Lung (tissue), 11 donors: ENCODE measurements at regions not wholly inside any gene's neighbourhood (a gene's known extent, or its start where the extent isn't known, plus 50 kb on each side); places are given as distances from the start of the nearest gene placed in this dataset.

Experiments
- ATAC-seq: fragments of 200-7000 bp; cut with Tn5 transposase; one replicate; pipeline ENCODE4 v1.9.1; 2020; ENCODE audit warnings: moderate number of reproducible peaks; ENCODE audit not compliant: insufficient read depth, low FRiP score
- DNase-seq, 3 donors: peaks; one replicate each; pipeline ENCODE4 v3.0.0-alpha.2; 2013 to 2017
- H3K27ac ChIP-seq, 2 donors: one replicate each; pipeline ENCODE4 v1.5.1; 2013; ENCODE audit warnings: mild to moderate bottlenecking in 2 of 2, moderate library complexity in 2 of 2, control low read depth in 1 of 2, inconsistent platforms in 1 of 2, low read depth in 1 of 2, low read length in 1 of 2
- H3K27me3 ChIP-seq, 3 donors: one replicate each; pipeline ENCODE4 v1.5.1; 2013; ENCODE audit warnings: low read length in 2 of 3; ENCODE audit not compliant: control insufficient read depth in 3 of 3, insufficient read depth in 3 of 3
- H3K36me3 ChIP-seq, 4 donors: one replicate each; pipeline ENCODE4 v1.5.1; 2013; ENCODE audit warnings: low read length in 4 of 4, mild to moderate bottlenecking in 1 of 4, moderate library complexity in 1 of 4; ENCODE audit not compliant: control insufficient read depth in 4 of 4, insufficient read depth in 4 of 4
- H3K4me1 ChIP-seq, 5 donors: one replicate each; pipeline ENCODE4 v1.5.1; 2013; ENCODE audit warnings: low read length in 5 of 5, mild to moderate bottlenecking in 2 of 5, moderate library complexity in 1 of 5; ENCODE audit not compliant: control insufficient read depth in 5 of 5, insufficient read depth in 5 of 5
- H3K4me3 ChIP-seq: one replicate; pipeline ENCODE4 v1.5.1; 2013; ENCODE audit warnings: mild to moderate bottlenecking, control low read depth, moderate library complexity
- H3K9ac ChIP-seq, 2 donors: one replicate each; pipeline ENCODE4 v1.5.1; 2013; ENCODE audit warnings: low read length in 2 of 2, control low read depth in 1 of 2; ENCODE audit not compliant: insufficient read depth in 1 of 2
- H3K9me3 ChIP-seq, 4 donors: one replicate each; pipeline ENCODE4 v1.5.1; 2013; ENCODE audit warnings: low read length in 3 of 4, mild to moderate bottlenecking in 1 of 4, moderate library complexity in 1 of 4; ENCODE audit not compliant: control insufficient read depth in 4 of 4, insufficient read depth in 3 of 4
- WGBS, 2 donors: extraction: QIAGEN DNeasy Blood & Tissue Kit; methylation state at CpG; one replicate each; pipeline ENCODE4 v1.1.7; 2013; 5-methylcytosine and 5-hydroxymethylcytosine counted together
- TF ChIP-seq, protein P1 (sequence below): IDR thresholded peaks from 2 replicates; pipeline ENCODE4 v1.5.1; 2012; ENCODE audit warnings: mild to moderate bottlenecking; ENCODE audit errors: control extremely low read depth, extremely low read depth
- donor health status: control.
- donor health status: control.
- donor health status: Bipolar disorder and iron deficiency.
- donor health status: healthy.
- donor health status: DM: yes; HTN: yes; CAD: no.

GRCh38 chr7:54245020-54245419, 297.2 kb upstream of the VSTM2A start:
- no peaks in the 10 kb centered on the region for H3K36me3 ChIP-seq
- no peak for ATAC-seq
- TF ChIP-seq, protein P1, sequence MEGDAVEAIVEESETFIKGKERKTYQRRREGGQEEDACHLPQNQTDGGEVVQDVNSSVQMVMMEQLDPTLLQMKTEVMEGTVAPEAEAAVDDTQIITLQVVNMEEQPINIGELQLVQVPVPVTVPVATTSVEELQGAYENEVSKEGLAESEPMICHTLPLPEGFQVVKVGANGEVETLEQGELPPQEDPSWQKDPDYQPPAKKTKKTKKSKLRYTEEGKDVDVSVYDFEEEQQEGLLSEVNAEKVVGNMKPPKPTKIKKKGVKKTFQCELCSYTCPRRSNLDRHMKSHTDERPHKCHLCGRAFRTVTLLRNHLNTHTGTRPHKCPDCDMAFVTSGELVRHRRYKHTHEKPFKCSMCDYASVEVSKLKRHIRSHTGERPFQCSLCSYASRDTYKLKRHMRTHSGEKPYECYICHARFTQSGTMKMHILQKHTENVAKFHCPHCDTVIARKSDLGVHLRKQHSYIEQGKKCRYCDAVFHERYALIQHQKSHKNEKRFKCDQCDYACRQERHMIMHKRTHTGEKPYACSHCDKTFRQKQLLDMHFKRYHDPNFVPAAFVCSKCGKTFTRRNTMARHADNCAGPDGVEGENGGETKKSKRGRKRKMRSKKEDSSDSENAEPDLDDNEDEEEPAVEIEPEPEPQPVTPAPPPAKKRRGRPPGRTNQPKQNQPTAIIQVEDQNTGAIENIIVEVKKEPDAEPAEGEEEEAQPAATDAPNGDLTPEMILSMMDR = no peak
- H3K4me1 ChIP-seq = no peaks in the 10 kb centered on the region
- no peak overlapping the region for H3K27ac ChIP-seq
- H3K9me3 ChIP-seq = no peaks in the 10 kb centered on the region
- 77 to 78% methylated on average over 1 of the region's 1 CpG for WGBS, 2 donors
- no peak overlapping the region for H3K9ac ChIP-seq
- no peak for DNase-seq
- no peaks in the 10 kb centered on the region for H3K27me3 ChIP-seq
- H3K4me3 ChIP-seq = no peak overlapping the region

DNA sequence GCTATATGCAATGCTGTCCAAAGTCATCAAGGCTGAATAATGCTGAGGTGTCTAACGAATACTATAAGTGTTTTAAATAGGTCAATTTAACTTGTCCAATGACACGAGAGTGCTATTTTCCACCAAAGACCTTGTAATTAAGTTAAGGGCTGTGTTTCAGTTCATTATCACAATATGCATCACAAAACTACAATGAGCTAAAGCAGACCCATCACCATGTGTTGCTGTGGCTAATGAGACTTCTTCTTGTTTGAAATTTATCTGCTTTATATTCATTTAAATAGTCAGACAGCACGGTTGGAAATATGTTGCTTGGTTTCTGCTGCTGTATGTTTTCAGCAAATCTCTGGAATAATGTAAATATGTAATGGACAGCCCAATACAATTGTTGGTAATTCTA, 292.5 kb upstream of the VSTM2A start:
- ATAC-seq (no peak), DNase-seq (no peak)
- Histone ChIP-seq H3K9me3 (no peaks in the 10 kb centered on the region), H3K4me1 (no peaks in the 10 kb centered on the region), H3K27ac (no peak overlapping the region), H3K27me3 (no peaks in the 10 kb centered on the region), H3K36me3 (no peaks in the 10 kb centered on the region), H3K9ac (no peak overlapping the region), H3K4me3 (no peak overlapping the region)
- TF ChIP-seq, protein P1 = no peak
- WGBS, 2 donors = 78 to 84% methylated on average over 3 of the region's 3 CpGs

DNA sequence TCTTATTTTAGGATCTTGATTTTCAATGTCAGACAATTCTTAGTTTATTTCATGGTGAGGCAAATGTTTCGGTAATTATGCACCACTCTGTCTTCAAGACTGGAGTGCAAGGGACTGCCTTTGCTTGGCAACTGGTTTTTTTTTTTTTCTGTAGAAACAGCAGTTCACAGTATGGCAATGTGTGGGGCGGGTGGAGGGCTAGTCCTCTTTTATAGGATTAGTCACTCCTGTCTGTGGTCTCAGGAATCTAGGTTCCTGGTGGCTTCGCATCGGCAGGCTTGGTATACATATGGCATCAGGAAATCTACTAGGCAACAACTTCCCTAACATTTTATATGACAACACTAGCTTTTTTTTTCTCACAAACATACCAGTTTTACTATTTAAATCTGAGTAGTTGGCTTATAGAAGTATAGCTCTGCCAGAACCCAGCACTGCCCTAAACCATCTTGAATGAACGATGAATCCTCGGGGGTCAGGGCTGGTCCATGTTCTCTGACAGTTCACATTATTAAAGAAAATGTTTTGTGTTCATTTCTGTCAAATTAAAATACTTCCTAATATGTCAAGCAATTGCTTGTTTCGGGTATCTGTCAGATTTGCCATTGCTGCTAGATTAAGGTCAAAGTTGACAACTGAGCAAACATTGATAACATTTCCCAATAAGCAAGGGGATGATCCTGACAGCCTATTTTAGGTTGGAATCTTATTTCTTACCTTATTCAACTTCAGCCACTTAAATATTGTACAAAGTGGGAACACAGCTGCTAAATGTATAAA, 289.7 kb upstream of the VSTM2A start:
- no peak for DNase-seq
- no peak for ATAC-seq
- TF ChIP-seq, protein P1 = no peak
- Histone ChIP-seq H3K4me1 (no peaks in the 10 kb centered on the region), H3K36me3 (no peaks in the 10 kb centered on the region), H3K27me3 (no peaks in the 10 kb centered on the region), H3K9me3 (no peaks in the 10 kb centered on the region), H3K27ac (no peak overlapping the region), H3K9ac (no peak overlapping the region), H3K4me3 (no peak overlapping the region)
- 75 to 85% methylated on average over 7 of the region's 7 CpGs for WGBS, 2 donors

DNA sequence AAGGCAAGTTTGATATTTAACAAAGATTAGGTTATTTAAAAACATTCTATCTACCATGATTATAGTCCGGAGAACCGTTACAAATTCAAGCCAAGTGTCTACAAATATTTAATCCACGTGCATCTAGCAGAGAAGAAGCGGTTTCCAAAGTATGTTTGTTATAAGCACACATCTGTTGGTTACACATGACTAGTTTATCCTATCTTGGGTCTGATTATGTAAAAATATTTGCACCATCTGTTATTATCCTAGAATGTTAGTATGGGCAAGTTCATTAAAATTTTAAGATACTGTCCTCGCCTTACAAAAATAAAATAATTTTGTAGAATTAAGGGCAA, 289.2 kb upstream of the VSTM2A start:
- WGBS, 2 donors = 71 to 77% methylated on average over 5 of the region's 5 CpGs
- DNase-seq (no peak), ATAC-seq (no peak)
- H3K36me3 ChIP-seq = no peaks in the 10 kb centered on the region
- no peak overlapping the region for H3K9ac ChIP-seq
- no peaks in the 10 kb centered on the region for H3K4me1 ChIP-seq
- H3K4me3 ChIP-seq = no peak overlapping the region
- no peaks in the 10 kb centered on the region for H3K9me3 ChIP-seq
- TF ChIP-seq, protein P1 = no peak
- H3K27ac ChIP-seq = no peak overlapping the region
- no peaks in the 10 kb centered on the region for H3K27me3 ChIP-seq
